Gastroesophageal sphincter (tissue), 4 donors: ENCODE measurements at regions not wholly inside any gene's neighbourhood (a gene's known extent, or its start where the extent isn't known, plus 50 kb on each side); places are given as distances from the start of the nearest gene placed in this dataset.
A peak's percentile ranks its signal among the peaks of the same experiment; 100 is the strongest.
"Not testable (repeated sequence)": the region's sequence is repeated elsewhere in the genome, so short reads cannot be mapped to it uniquely, and the experiment has no call there.

Source experiments
- ATAC-seq: fragments of 150-250 bp; one replicate; pipeline ENCODE4 v1.9.1; 2016; ENCODE audit warnings: mild to moderate bottlenecking, moderate library complexity
- H3K27ac ChIP-seq, 4 donors: fragments of 200-600 bp; sonication (generic) in 3 of 4; 1 replicate in 3 of 4; 2 replicates in 1 of 4; pipeline ENCODE4 v1.5.1; 2016 to 2019
- H3K27me3 ChIP-seq: fragments of 200-600 bp; sonication (generic); one replicate; pipeline ENCODE4 v1.5.1; 2019
- H3K36me3 ChIP-seq, 2 donors: fragments of 200-600 bp; sonication (generic); one replicate each; pipeline ENCODE4 v1.5.1; 2019; ENCODE audit warnings: control low read depth in 1 of 2
- H3K4me1 ChIP-seq, 3 donors: fragments of 200-600 bp; sonication (generic); 1 replicate in 2 of 3; 2 replicates in 1 of 3; pipeline ENCODE4 v1.5.1; 2016 to 2019; ENCODE audit warnings: control low read depth in 2 of 3
- H3K4me3 ChIP-seq, 2 donors: fragments of 200-600 bp; sonication (generic); one replicate each; pipeline ENCODE4 v1.5.1; 2019; ENCODE audit warnings: mild to moderate bottlenecking in 1 of 2, moderate library complexity in 1 of 2
- H3K9me3 ChIP-seq, 3 donors: fragments of 200-600 bp; sonication (generic); one replicate each; pipeline ENCODE4 v1.5.1; 2017 to 2019; ENCODE audit warnings: control low read depth in 2 of 3
- EP300 ChIP-seq: sonication (generic); formaldehyde crosslinking; IDR thresholded peaks from one replicate; pipeline ENCODE4 v1.6.1; 2017; ENCODE audit warnings: antibody characterized with exemption, mild to moderate bottlenecking
- POLR2A ChIP-seq, 2 donors: fragments of 450-650 bp; IDR thresholded peaks; one replicate each; pipeline ENCODE4 v1.6.1; 2017; ENCODE audit warnings: antibody characterized with exemption in 2 of 2, mild to moderate bottlenecking in 2 of 2, moderate library complexity in 1 of 2
- POLR2AphosphoS5 ChIP-seq: sonication (generic); formaldehyde crosslinking; IDR thresholded peaks from one replicate; pipeline ENCODE4 v1.6.1; 2017; ENCODE audit warnings: antibody characterized with exemption
- WGBS, 2 donors: methylation state at CpG; one replicate each; pipeline ENCODE4 v1.1.5; 2018; ENCODE audit warnings: low coverage in 1 of 2; 5-methylcytosine and 5-hydroxymethylcytosine counted together
- TF ChIP-seq, protein P1 (sequence below), 4 experiments: fragments of 200-600 bp in 2 of 4; fragments of 450-650 bp in 2 of 4; sonication (generic) in 1 of 4; IDR thresholded peaks; one replicate each; pipeline ENCODE4 v1.5.1; 2017 to 2019; ENCODE audit warnings: antibody characterized with exemption in 4 of 4, mild to moderate bottlenecking in 2 of 4, moderate library complexity in 2 of 4

DNA sequence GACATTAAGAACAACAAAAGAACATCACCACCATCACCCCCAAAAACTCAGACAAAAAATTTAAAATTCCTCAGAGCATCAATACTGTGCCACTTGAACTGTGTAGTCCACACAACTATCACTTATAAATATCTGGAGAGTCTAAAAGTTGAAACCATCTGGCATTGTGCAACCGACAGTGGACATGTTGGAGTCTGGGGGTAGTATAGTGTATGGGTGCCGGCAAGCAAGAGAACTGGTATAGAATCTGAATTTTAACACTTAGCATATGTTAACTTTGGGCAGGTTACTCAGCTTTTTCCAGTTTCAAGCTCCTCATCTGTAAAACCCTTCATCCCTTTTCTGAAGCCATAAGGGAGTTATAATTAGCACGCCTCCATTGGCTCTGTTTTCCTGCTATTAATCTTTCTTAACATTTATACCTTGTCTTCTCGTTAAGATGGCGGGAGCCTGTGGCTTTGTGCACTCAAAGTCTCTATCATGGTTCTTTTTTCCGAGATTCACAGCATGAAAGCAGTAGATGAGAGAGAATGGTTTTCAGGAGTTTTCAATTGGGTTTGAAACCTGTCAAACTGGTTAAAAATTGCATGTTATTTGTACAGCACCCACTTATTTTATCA lies 255.7 kb upstream of the TBL1XR1 start:
- H3K27ac ChIP-seq, result peak overlapping the region; percentile 76 to 86 (median 82)
- ATAC-seq, result peak; percentile 13
- H3K4me3 ChIP-seq, result no peak overlapping the region
- 70 to 83% methylated on average over 6 of the region's 6 CpGs for WGBS, 2 donors
- TF ChIP-seq POLR2A (IDR thresholded peaks at IDR 0.05), result no peak
- no peak for TF ChIP-seq POLR2AphosphoS5
- TF ChIP-seq, protein P1, sequence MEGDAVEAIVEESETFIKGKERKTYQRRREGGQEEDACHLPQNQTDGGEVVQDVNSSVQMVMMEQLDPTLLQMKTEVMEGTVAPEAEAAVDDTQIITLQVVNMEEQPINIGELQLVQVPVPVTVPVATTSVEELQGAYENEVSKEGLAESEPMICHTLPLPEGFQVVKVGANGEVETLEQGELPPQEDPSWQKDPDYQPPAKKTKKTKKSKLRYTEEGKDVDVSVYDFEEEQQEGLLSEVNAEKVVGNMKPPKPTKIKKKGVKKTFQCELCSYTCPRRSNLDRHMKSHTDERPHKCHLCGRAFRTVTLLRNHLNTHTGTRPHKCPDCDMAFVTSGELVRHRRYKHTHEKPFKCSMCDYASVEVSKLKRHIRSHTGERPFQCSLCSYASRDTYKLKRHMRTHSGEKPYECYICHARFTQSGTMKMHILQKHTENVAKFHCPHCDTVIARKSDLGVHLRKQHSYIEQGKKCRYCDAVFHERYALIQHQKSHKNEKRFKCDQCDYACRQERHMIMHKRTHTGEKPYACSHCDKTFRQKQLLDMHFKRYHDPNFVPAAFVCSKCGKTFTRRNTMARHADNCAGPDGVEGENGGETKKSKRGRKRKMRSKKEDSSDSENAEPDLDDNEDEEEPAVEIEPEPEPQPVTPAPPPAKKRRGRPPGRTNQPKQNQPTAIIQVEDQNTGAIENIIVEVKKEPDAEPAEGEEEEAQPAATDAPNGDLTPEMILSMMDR (IDR thresholded peaks at IDR 0.05), result no peak
- TF ChIP-seq EP300, result no peak
- H3K27me3 ChIP-seq, result no peaks in the 10 kb centered on the region
- no peaks in the 10 kb centered on the region for H3K36me3 ChIP-seq
- H3K4me1 ChIP-seq, result peaks cover 7 to 28% (median 10%) of the 10 kb centered on the region in 3 donors
- no peaks in the 10 kb centered on the region for H3K9me3 ChIP-seq

DNA sequence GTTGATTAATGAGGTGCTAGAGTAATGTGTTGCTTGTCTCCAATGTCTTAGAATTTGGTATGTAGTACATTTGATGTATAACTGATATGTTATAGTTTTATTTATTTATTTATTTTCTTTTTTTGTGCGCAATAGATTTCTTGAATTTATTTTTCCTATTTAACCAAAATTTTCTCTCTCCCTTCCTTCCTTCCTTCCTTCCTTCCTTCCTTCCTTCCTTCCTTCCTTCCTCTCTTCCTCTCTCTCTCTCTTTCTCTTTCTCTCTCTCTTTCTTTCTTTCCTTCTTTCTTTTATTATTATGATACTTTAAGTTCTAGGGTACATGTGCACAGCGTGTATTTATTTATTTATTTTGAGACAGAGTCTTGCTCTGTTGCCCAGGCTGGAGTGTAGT lies 256.2 kb upstream of the TBL1XR1 start:
- TF ChIP-seq EP300, result no peak
- Histone ChIP-seq H3K4me3 (no peak overlapping the region), H3K27ac (peak overlapping the region in 1 of 4 donors; percentile 86), H3K9me3 (no peaks in the 10 kb centered on the region), H3K4me1 (peaks cover 7 to 28% (median 10%) of the 10 kb centered on the region in 3 donors), H3K36me3 (no peaks in the 10 kb centered on the region), H3K27me3 (no peaks in the 10 kb centered on the region)
- ATAC-seq, result no peak
- 90 to 100% methylated on average over 2 of the region's 2 CpGs for WGBS, 2 donors

DNA sequence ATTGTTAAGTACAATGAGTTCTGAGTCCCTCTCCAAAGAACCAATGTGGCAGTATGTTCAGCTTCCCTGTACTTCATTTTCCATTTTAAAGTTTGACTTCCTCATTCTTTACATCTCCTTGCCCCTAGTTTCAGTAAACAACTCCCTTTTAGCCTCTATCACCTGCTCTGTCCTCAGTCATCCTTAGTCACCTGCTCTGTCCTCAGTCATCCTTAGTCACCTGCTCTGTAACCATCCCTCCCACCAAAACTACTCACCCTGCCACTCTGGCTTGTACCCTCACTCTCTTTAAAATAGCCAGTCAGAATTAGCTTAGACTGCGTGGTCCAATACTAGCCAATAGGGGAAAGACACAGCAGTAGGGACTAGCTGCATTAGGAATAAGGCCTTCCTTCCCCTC lies 259.9 kb upstream of the TBL1XR1 start:
- H3K4me3 ChIP-seq, result not testable (repeated sequence)
- peak overlapping the region in 3 of 4 donors; percentile 73 to 85 (median 83) for H3K27ac ChIP-seq
- WGBS, 2 donors, result 100% methylated on average over 1 of the region's 1 CpG

DNA sequence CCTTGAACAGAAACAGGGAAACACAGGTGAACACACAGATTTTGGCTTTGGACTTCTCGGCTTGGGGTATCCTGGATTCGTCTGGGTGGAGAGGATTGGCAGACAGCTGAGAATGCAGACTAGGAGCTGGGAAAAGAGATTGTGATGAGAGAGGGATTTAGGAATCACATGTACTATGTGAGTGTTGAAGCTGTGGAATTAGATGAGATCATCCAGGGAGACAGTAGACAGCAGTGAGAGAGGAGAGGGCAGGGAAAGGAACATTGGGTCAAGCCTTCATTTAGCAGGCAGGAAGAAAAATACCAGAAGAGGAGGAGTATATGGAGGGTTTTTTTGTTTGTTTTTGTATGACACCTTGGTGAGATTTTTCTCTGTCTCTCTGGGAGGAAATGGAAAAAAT lies 262.1 kb upstream of the TBL1XR1 start:
- H3K27me3 ChIP-seq, result no peaks in the 10 kb centered on the region
- ATAC-seq, result peak; percentile 93
- peak overlapping the region; percentile 73 to 93 (median 84) for H3K27ac ChIP-seq
- no peaks in the 10 kb centered on the region for H3K36me3 ChIP-seq
- H3K4me3 ChIP-seq, result no peak overlapping the region
- H3K9me3 ChIP-seq, result no peaks in the 10 kb centered on the region
- peak; percentile 83 for TF ChIP-seq POLR2AphosphoS5
- TF ChIP-seq, protein P1 (IDR thresholded peaks at IDR 0.05), result no peak
- H3K4me1 ChIP-seq, result peaks cover 6 to 41% (median 17%) of the 10 kb centered on the region in 3 donors
- 7 to 18% methylated on average over 2 of the region's 2 CpGs for WGBS, 2 donors

More for the DNA sequence above, 259.9 kb upstream of the TBL1XR1 start:
- not testable (repeated sequence) for H3K36me3 ChIP-seq, H3K27me3 ChIP-seq, ATAC-seq, H3K9me3 ChIP-seq
- H3K4me1 ChIP-seq, result peaks cover 10 to 41% (median 13%) of the 10 kb centered on the region in 3 donors

DNA sequence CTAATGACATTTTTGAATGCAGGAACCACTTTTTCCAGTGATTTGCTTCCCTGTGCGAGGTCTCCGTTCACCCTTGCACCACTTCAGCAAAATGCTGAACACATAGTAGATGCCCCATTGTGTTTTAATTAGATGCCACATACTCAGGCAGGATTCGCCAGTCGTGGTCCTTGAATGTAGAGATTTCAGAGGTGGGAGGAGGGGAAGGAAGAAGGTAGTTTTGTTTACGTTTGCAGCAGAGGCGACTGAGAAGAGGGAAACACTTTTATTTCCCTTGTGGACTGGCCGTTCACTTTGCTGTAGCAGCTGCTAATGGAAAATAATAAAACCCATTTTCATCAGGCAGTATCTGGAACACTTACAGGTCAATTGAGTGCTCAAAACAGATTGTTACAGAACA lies 262.8 kb upstream of the TBL1XR1 start:
- no peak for ATAC-seq
- 20 to 36% methylated on average over 4 to 7 of the region's 7 CpGs for WGBS, 2 donors
- Histone ChIP-seq H3K27ac (peak overlapping the region; percentile 73 to 93 (median 84)), H3K9me3 (no peaks in the 10 kb centered on the region), H3K4me1 (peaks cover 8 to 47% (median 19%) of the 10 kb centered on the region in 3 donors), H3K4me3 (no peak overlapping the region), H3K27me3 (no peaks in the 10 kb centered on the region), H3K36me3 (no peaks in the 10 kb centered on the region)
- TF ChIP-seq POLR2A (IDR thresholded peaks at IDR 0.05), result no peak

DNA sequence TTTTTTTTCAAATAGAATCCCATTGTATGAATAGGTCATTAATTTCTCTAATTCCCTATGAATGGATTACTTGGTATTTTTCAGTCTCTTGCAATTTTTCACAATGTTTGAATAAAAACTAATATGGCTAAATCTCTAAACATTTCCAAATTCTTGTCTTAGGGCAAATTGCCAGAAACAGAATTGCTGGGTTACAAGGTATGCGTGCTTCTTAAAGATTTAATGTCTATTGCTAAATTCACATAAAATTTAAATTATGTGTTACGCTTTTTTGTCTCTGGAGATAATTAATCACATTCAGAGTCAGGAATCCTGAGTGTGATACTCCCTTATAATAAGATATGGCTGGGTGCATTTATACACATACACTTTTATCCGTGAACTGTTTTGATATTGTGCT lies 264.5 kb upstream of the TBL1XR1 start:
- Histone ChIP-seq H3K27me3 (no peaks in the 10 kb centered on the region), H3K27ac (no peak overlapping the region), H3K9me3 (no peaks in the 10 kb centered on the region), H3K4me3 (no peak overlapping the region), H3K4me1 (peaks cover 8 to 62% (median 28%) of the 10 kb centered on the region in 3 donors), H3K36me3 (no peaks in the 10 kb centered on the region)
- no peak for TF ChIP-seq EP300
- no peak for TF ChIP-seq POLR2A (IDR thresholded peaks at IDR 0.05)
- TF ChIP-seq POLR2AphosphoS5, result no peak
- no peak for ATAC-seq
- 93 to 96% methylated on average over 3 of the region's 3 CpGs for WGBS, 2 donors

DNA sequence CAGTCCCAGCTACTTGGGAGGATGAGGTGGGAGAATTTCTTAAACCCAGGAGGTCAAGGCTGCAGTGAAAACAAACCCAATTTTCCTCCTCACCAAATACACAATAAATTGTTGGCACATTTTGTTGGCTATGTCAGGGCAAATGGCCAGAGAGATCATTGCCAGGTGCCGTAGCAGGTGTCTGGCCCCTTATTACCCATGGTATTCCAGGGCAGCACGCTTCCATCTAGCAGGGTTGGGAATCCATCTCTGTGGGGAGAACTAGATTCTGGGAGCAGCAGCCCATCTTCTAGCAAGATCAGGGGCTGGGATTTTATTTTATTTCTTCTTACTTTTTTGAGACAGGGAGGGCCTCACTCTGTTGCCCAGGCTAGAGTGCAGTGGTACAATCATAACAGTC lies 266.1 kb upstream of the TBL1XR1 start:
- Histone ChIP-seq H3K27ac (peak overlapping the region; percentile 43 to 81 (median 75)), H3K4me1 (peaks cover 8 to 70% (median 28%) of the 10 kb centered on the region in 3 donors)

More for the DNA sequence above, 266.1 kb upstream of the TBL1XR1 start:
- H3K27me3 ChIP-seq, ATAC-seq, H3K9me3 ChIP-seq, H3K4me3 ChIP-seq, H3K36me3 ChIP-seq: not testable (repeated sequence)
- WGBS, 2 donors, result 100% methylated on average over 1 of the region's 2 CpGs; no CpG with 5 or more reads in 1 of the 2 donors
